Ishikawa (cell line): ENCODE measurements at regions not wholly inside any gene's neighbourhood (a gene's known extent, or its start where the extent isn't known, plus 50 kb on each side); places are given as distances from the start of the nearest gene placed in this dataset.
A peak's percentile ranks its signal among the peaks of the same experiment; 100 is the strongest.

Experiments used
- CEBPB ChIP-seq: IDR thresholded peaks from 2 replicates; pipeline ENCODE4 v1.6.1; 2012
- CREB1 ChIP-seq: IDR thresholded peaks from 2 replicates; pipeline ENCODE4 v1.6.1; 2012; ENCODE audit warnings: low read depth
- EGR1 ChIP-seq: IDR thresholded peaks from 2 replicates; pipeline ENCODE4 v1.6.1; 2012
- EP300 ChIP-seq: IDR thresholded peaks from 2 replicates; pipeline ENCODE4 v1.6.1; 2012; ENCODE audit warnings: borderline replicate concordance
- FOXM1 ChIP-seq: IDR thresholded peaks from 2 replicates; pipeline ENCODE4 v1.6.1; 2012; ENCODE audit warnings: low read depth, borderline replicate concordance
- NFIC ChIP-seq: IDR thresholded peaks from 2 replicates; pipeline ENCODE4 v1.6.1; 2012
- RAD21 ChIP-seq: IDR thresholded peaks from 2 replicates; pipeline ENCODE4 v1.6.1; 2012; ENCODE audit warnings: low read depth
- REST ChIP-seq: IDR thresholded peaks from 2 replicates; pipeline ENCODE4 v1.6.1; 2012; ENCODE audit warnings: low read depth, mild to moderate bottlenecking
- TAF1 ChIP-seq: IDR thresholded peaks from 2 replicates; pipeline ENCODE4 v1.6.1; 2012; ENCODE audit warnings: low read depth, mild to moderate bottlenecking
- TCF12 ChIP-seq: IDR thresholded peaks from 2 replicates; pipeline ENCODE4 v1.6.1; 2012; ENCODE audit warnings: low read depth
- TEAD4 ChIP-seq: IDR thresholded peaks from 2 replicates; pipeline ENCODE4 v1.6.1; 2012
- USF1 ChIP-seq: IDR thresholded peaks from 2 replicates; pipeline ENCODE4 v1.6.1; 2012
- YY1 ChIP-seq: IDR thresholded peaks from 2 replicates; pipeline ENCODE4 v1.6.1; 2012; ENCODE audit warnings: low read depth
- ZBTB7A ChIP-seq: IDR thresholded peaks from 2 replicates; pipeline ENCODE4 v1.6.1; 2012; ENCODE audit warnings: low read depth
- TF ChIP-seq, protein P1 (sequence below): IDR thresholded peaks from 2 replicates; pipeline ENCODE4 v1.6.1; 2012

DNA sequence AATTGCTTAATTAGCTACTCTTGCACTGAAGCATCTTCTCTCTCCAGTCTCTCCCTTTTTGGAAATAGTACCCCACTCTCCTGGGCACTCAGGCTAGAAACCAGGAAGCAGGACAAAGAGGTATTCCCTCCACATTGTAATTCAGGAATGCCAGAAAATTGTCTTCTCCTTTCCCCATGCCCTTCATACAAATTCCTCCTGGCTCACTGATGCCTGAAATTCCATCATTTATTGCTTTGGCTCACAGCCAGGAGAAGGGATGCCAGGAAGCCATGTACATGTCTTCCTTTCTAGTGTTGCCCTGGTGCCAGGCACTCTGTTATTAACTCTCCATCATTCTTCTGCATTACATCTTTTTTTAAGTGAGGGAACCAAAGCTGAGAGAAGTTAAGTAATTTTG lies 716.5 kb upstream of the C9orf72 start:
- TF ChIP-seq ZBTB7A (no peak), CREB1 (no peak), TEAD4 (peak; percentile 72), NFIC (peak; percentile 71), EP300 (0 out of 2 replicates have a peak, but pooled peaks have one; percentile 16), TCF12 (no peak), EGR1 (no peak)

- no peak for TF ChIP-seq REST
- no peak for TF ChIP-seq RAD21
- no peak for TF ChIP-seq EP300
- TF ChIP-seq, protein P1, sequence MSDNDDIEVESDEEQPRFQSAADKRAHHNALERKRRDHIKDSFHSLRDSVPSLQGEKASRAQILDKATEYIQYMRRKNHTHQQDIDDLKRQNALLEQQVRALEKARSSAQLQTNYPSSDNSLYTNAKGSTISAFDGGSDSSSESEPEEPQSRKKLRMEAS: no peak
- no peak for TF ChIP-seq TAF1
- TF ChIP-seq TEAD4: no peak
These were observed 720.2 kb upstream of the C9orf72 start for GRCh38 chr9:28293369-28294090.

- TF ChIP-seq REST (no peak), RAD21 (no peak), FOXM1 (no peak), CREB1 (no peak), YY1 (no peak), USF1 (no peak), EP300 (no peak), ZBTB7A (no peak), TCF12 (no peak), TEAD4 (no peak)
- TF ChIP-seq, protein P1: no peak
These were observed 728.0 kb upstream of the C9orf72 start for GRCh38 chr9:28301281-28301680.

- TF ChIP-seq REST (no peak), TAF1 (no peak), EP300 (no peak), YY1 (no peak), EGR1 (no peak), CEBPB (no peak), USF1 (no peak), ZBTB7A (no peak), TCF12 (no peak), FOXM1 (no peak), TEAD4 (no peak), CREB1 (no peak)
- TF ChIP-seq, protein P1: no peak
These were observed 744.5 kb upstream of the C9orf72 start for GRCh38 chr9:28317745-28318144.
